HG02938 (cell line): ENCODE measurements at regions not wholly inside any gene's neighbourhood (a gene's known extent, or its start where the extent isn't known, plus 50 kb on each side); places are given as distances from the start of the nearest gene placed in this dataset.
"Not testable (repeated sequence)": the region's sequence is repeated elsewhere in the genome, so short reads cannot be mapped to it uniquely, and the experiment has no call there.

Source experiments
- ATAC-seq: cut with Tn5 transposase; IDR thresholded peaks from one replicate; pipeline ENCODE4 v1.9.1; 2021; ENCODE audit warnings: mild to moderate bottlenecking, moderate library complexity; ENCODE audit not compliant: unreplicated experiment

DNA sequence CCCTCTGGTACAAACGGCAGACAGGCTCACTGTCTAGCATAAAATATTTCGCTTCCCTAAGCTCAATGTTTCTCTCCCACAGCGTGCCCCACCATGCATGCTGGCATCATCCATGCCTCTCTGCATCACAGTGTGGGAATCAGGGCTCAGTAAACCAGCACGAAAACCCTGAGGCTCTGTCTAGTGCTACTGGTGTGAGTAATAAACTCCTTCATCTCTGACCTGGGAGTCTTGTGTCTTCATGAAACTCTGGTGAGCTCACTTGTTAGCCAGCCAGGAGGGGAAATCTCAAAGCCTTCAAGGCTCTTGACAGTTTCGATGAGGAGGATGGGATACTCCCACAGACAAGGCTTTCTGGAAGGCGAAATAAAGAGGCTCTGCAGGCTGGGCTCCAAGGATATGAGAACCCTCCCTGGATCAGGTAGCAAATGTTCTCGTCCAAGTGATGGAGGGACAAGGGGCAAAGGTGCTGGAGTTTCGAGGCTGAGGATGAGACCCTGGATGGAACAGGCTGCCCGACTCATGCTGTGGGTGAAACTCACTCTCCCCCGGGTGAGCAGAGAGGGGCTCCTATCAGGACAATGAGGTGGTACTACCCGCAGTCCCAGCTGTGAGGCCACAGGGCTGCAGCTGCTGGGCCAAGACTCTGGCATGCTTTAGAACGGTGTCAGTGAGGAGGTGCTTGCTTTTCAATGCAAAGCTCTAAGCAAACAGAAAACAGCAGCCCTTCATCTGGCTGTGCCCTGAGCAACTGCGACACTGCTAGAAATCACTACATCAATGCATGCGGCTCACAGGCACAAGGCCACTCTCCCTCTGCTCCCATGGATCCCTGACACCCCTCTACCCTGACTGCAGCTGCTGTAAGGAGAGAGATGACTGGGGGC lies 69.3 kb downstream of the SHANK2 start:
- ATAC-seq, result no peak

- ATAC-seq, result no peak
These were observed 70.8 kb downstream of the SHANK2 start for GRCh38 chr11:71181566-71181965.

DNA sequence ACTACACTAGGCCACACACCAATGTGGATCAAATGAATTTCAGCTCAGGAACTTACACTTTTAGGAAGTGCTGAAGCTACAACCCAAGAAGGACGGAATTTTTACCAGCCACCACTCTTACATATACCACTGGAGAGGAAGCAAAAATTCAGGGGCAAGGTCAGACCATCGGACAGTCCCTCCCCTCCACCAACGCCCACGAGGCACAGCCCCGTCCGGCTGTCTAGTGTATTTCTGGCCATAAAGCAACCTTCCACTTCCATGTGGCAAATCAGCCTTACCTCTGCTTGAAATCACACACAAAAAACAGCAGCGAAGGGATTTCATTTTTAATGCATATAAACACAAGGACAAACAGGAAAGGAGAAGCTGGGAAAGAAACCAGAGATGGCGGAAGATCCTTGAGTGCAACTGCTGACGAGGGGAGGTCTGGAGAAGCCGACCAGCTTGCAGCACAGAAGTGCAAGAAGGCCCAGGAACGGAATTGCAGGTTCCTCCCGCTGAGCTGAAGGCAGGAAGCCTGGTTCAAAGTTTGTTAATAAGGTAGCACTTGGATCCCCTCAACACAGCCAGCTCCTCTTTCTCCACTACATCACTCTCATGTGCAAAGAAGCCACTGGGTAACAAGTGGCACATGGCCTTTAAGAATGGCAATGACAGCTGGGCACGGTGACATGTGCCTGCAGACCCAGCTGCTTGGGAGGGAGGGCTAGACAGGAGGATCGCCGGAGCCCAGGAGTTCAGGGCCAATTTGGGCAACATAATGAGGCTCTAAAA lies 71.5 kb downstream of the SHANK2 start:
- ATAC-seq, result no peak

DNA sequence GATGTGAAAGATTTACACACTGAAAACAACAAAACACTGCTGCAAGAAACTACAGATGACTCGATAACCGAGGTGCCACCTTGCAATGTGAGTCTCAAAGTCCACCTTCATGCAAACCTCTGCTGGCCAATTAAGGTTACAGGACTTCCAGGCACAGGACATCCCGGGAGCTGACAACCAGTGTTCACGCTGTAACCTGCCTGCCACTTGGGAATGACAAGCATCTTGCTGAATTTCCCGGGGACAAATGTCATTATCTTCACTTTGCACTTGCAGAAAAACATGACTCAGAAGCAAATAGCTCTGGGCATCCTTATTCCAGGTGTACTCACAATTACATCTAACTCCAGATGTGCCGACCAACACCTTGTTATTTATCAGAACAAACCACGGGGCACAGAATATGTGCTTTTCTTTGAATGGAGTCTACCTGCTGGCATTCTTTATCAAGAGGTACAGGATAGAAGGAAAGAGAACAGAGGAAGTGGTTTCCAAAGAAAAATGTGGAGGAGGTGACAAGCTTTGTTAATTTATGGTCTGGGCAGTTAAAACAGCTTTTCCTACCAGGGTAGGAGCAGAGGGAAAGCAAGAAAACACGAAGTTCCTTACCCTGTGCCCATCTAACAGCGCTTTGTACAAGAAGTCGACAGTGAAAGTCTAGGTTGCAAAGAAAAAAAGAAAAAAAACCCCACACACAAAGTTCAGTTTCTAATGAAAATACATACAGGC lies 72.3 kb downstream of the SHANK2 start:
- ATAC-seq, result no peak

DNA sequence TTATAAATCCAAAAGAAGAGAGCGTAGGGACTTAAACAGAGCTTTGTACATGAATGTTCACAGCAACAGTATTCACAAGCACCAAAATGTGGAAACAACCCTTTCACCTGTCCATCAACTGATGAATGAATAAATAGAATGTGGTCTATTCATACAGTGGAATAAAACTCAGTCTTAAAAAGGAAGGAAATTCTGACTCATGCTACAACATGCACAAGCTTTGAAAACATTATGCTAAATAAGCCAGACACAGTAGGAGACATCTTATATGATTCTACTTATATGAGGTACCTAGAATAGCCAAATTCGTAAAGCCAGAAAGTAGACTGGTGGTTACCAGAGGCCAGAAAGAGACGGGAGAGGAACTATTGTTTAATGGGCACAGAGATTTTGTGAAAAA lies 74.3 kb downstream of the SHANK2 start:
- ATAC-seq, result no peak

- ATAC-seq, result no peak
These were observed 75.6 kb downstream of the SHANK2 start for GRCh38 chr11:71176812-71177211.

GRCh38 chr11:71173709-71174108 lies 78.7 kb downstream of the SHANK2 start:
- no peak for ATAC-seq

DNA sequence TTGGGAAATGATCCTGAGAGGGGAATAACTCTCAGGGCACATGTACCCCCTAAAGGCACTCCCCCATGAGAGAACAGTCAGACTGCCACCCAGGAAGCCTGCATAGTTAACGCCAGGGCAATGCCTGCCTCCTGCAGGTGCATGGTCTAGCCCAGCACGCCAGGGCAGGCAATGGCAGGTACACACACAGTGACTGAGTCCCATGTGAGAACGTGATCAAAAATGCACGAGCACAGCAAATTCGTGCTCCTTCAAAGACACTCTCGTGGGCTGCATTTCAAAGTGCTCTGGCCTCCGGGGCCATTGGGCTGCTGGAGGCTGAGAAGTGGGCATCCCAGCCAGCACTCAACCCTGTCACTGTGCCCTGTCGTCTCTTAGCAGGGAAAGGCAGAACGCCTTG lies 79.7 kb downstream of the SHANK2 start:
- no peak for ATAC-seq

- ATAC-seq, result no peak
These were observed 80.8 kb downstream of the SHANK2 start for GRCh38 chr11:71171576-71171975.

- no peak for ATAC-seq
These were observed 81.6 kb downstream of the SHANK2 start for GRCh38 chr11:71170624-71171423.

GRCh38 chr11:71169313-71169712 lies 83.1 kb downstream of the SHANK2 start:
- no peak for ATAC-seq

DNA sequence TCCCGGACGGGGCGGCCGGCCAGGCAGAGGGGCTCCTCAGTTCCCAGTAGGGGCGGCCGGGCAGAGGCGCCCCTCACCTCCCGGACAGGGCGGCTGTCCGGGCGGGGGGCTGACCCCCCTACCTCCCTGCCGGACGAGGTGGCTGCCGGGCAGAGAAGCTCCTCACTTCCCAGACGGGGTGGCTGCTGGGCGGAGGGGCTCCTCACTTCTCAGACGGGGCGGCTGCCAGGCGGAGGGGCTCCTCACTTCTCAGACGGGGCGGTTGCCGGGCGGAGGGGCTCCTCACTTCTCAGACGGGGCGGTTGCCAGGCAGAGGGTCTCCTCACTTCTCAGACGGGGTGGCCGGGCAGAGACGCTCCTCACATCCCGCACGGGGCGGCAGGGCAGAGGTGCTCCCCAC lies 84.6 kb downstream of the SHANK2 start:
- not testable (repeated sequence) for ATAC-seq

- no peak for ATAC-seq
These were observed 86.6 kb downstream of the SHANK2 start for GRCh38 chr11:71165771-71166170.

DNA sequence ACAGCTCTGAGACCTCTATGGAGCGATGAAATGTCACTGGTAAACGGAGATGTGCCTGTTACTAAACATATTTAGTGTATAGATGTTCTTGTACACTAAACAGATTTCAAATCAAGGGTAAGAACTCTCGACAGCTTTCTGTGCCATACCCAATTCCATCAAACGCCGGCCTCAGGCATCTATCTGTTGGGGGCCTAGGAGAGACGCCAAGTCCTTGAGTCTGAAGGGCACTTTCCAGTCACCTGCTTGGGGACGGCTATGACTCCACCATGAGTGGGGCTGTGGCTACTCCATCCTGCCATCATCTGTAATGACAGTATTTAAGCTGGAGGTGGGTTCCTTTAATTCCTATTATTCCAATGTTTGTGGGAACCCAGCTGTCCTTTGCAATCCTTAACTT lies 87.8 kb downstream of the SHANK2 start:
- no peak for ATAC-seq

- no peak for ATAC-seq
These were observed 88.2 kb downstream of the SHANK2 start for GRCh38 chr11:71164186-71164585.

- no peak for ATAC-seq
These were observed 89.0 kb downstream of the SHANK2 start for GRCh38 chr11:71163371-71163770.

GRCh38 chr11:71158936-71159335 lies 93.4 kb downstream of the SHANK2 start:
- no peak for ATAC-seq

DNA sequence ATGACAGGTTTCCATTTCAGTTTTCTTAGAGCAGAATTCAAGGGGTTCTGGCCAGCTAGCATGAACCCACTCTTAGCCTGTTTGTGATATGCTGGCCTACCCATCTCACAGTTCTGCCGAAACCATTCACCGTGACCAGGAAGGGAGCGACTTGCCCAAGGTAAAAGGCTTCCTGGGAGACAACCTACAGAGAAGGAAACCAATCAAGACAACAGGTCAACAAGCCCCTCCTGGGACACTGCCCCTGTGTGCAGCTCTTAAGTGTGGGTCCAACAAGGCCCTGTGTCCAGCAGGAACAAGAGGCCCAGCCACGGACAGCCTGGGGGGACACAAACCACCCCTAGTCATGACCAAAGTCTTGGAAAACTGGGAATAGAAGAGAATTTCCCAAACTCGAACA lies 94.7 kb downstream of the SHANK2 start:
- not testable (repeated sequence) for ATAC-seq

GRCh38 chr11:71156301-71156700 lies 96.1 kb downstream of the SHANK2 start:
- no peak for ATAC-seq

GRCh38 chr11:71155846-71156245 lies 96.5 kb downstream of the SHANK2 start:
- ATAC-seq, result no peak
